ENCODE measurements at regions not wholly inside any gene's neighbourhood (a gene's known extent, or its start where the extent isn't known, plus 50 kb on each side); places are given as distances from the start of the nearest gene placed in this dataset.

DNA sequence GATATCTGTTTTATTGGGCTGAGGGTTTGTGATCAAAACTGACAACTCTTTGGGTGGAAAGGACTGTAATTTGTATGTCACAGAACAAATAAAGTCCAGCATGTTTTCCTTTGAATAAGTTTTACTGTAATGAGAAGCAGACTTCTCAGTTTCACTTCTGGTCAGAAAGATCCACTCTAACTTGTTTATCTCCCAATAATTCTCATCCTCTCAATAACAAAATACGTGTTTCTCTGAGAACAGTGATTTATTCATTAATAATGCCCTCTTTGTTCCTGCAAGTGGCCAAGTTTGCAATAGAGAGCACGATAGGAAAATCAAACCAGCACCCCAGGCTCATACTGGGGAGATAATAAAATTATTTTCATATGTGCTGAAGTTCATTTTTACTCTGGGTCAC is 190.6 kb downstream of the CNTN3 start:
- no peak for DNase-seq (ENCODE audit: low read depth)
- TF ChIP-seq, protein P1, sequence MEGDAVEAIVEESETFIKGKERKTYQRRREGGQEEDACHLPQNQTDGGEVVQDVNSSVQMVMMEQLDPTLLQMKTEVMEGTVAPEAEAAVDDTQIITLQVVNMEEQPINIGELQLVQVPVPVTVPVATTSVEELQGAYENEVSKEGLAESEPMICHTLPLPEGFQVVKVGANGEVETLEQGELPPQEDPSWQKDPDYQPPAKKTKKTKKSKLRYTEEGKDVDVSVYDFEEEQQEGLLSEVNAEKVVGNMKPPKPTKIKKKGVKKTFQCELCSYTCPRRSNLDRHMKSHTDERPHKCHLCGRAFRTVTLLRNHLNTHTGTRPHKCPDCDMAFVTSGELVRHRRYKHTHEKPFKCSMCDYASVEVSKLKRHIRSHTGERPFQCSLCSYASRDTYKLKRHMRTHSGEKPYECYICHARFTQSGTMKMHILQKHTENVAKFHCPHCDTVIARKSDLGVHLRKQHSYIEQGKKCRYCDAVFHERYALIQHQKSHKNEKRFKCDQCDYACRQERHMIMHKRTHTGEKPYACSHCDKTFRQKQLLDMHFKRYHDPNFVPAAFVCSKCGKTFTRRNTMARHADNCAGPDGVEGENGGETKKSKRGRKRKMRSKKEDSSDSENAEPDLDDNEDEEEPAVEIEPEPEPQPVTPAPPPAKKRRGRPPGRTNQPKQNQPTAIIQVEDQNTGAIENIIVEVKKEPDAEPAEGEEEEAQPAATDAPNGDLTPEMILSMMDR (IDR thresholded peaks at IDR 0.05; ENCODE audit: low read depth, low read length, missing control alignments) = no peak
- in situ Hi-C loops (cut with HindIII; ENCODE audit: low sequenced_read_pairs) = no loop called here

DNA sequence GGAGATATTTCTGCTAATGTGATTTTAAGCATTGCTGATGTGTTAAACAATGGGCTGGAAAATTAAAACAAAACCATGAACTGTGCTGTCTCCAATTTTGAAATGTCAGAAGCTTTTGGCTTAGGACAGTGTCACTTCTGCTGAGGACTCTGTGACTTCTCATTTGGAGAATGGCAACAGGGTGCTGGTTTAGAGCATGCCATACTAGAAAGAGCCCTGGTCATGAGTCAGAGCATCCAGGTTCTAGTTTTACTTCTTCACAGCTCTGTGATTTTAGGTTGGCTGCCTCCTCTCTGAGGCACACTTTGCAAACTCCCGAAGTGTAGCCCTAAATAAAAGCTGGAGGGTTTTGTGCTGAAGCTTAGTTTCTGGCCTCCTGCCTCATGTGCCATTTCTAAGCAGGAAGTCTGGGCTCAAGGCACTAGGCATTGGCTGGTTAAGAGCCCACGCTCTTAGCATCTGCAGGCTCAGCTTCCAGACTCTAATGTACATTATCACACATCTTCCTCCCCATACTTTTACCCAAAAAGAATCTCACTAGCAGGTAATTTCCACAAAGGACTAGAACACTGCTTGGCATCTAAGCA is 193.8 kb downstream of the CNTN3 start:
- TF ChIP-seq, protein P1 (IDR thresholded peaks at IDR 0.05; ENCODE audit: low read depth, low read length, missing control alignments) = no peak
- in situ Hi-C loops (cut with HindIII; ENCODE audit: low sequenced_read_pairs) = no loop called here

More for the DNA sequence above, 190.6 kb downstream of the CNTN3 start:
- no peak overlapping the region for H3K4me3 ChIP-seq (ENCODE audit: low read depth, low read length)

DNA sequence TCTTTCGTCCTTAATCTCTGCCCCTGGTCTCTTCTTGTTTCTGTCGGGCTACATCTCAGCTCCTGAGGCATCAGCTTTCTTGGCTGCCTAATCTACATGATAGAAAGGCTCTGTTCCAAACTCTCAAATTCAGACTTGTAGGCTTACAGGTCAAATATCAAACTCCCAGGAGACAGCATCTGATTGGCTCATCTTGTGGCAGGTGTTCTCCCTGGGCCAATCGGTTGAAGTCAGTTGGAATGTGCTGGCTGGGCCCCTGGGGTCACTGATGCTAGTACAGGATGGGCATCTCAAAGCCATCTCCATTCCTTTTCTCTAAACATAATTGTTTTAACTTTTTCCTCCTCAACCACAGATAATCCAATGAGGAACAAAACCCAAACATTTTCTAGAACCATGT is 198.7 kb downstream of the CNTN3 start:
- in situ Hi-C loops (cut with HindIII; ENCODE audit: low sequenced_read_pairs) = no loop called here
- DNase-seq (ENCODE audit: low read depth) = no peak
- H3K4me3 ChIP-seq (ENCODE audit: low read depth, low read length) = no peak overlapping the region
- TF ChIP-seq, protein P1 (IDR thresholded peaks at IDR 0.05; ENCODE audit: low read depth, low read length, missing control alignments) = no peak

More for the DNA sequence above, 193.8 kb downstream of the CNTN3 start:
- no peak for DNase-seq (ENCODE audit: low read depth)
- H3K4me3 ChIP-seq (ENCODE audit: low read depth, low read length) = no peak overlapping the region

DNA sequence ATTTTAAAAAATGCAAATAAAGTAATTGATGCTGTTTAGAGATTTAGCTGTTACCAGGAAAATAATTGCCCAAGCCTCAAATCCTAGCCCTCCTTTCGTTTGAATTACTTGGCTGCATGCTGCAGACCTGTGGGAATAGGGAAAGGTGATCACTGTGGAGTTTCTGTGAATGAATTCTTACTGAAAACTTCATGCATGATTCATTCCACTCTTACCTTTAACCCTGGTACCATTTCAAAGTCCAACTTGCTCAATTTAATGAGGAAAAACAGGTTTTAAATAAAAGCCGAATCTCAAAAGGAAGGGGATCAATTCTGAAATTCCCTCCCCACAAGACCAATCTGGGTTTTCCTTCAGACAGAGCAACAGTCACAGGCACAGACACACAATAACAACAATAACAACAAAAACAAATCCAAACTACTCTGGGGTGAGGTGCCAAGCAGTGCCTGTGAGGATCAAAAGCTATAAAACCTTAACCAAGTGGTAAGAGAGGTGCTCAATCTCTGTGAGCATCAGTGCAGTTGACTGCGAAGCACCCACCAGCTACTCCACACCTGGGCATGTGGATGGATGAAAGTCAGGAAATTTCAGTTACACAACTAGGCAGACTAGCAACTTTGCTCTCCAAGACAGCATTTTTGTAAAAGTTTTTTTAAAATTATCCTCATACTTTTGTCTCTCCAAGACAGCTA is 200.8 kb downstream of the CNTN3 start:
- TF ChIP-seq, protein P1 (IDR thresholded peaks at IDR 0.05; ENCODE audit: low read depth, low read length, missing control alignments) = no peak
- H3K4me3 ChIP-seq (ENCODE audit: low read depth, low read length) = no peak overlapping the region
- DNase-seq (ENCODE audit: low read depth) = no peak
- in situ Hi-C loops (cut with HindIII; ENCODE audit: low sequenced_read_pairs) = no loop called here

DNA sequence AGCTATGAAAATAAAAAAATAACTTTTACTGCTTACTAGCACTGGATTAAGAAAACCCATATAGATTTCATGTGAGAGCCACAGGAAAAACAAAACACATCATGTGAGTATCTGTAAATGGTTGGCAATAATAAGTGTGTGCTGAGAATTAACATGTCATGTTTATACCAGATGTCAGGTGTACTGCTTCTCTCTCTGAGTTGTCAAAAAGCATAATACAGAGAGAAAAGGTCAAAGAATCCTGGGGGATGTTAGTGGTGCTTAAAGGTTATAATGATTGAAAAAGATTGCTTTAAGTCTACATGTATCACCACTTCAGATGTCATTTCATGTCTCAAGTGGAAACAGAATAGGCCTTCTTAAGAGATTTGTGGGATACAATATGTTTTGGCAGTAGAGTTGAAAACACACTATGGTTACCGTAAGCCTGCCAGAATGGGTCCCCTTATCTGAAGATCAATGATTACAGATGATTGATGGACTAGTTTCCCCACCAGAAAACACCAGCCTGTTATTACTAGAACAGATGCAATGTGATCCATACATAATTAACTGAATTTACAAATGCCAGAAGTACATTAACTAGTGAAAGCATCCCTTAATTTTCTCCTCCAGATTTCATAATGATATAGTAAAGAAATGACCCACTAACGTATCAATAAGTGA is 204.1 kb downstream of the CNTN3 start:
- no peak overlapping the region for H3K4me3 ChIP-seq (ENCODE audit: low read depth, low read length)
- TF ChIP-seq, protein P1 (IDR thresholded peaks at IDR 0.05; ENCODE audit: low read depth, low read length, missing control alignments) = no peak
- DNase-seq (ENCODE audit: low read depth) = no peak
- in situ Hi-C loops (cut with HindIII; ENCODE audit: low sequenced_read_pairs) = no loop called here

DNA sequence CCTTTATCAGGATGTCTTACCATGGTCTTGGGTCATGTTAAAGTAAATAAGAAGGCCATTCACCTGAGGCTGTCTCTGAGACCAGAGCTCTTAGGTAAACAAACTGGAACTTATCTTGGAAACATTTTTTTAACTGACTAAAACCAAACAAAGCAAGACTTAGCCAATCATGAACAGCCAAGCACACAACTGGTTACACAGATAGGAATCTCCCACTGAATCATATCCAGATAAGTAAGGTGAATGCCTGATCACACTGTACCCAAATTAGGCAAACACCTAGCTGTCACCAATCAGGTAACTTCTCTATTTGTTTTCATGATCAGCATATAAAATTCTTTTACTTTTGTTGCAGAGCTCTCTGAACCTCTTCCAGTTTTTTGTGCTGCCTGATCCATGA is 205.4 kb downstream of the CNTN3 start:
- H3K4me3 ChIP-seq (ENCODE audit: low read depth, low read length) = no peak overlapping the region
- TF ChIP-seq, protein P1 (IDR thresholded peaks at IDR 0.05; ENCODE audit: low read depth, low read length, missing control alignments) = no peak

More for the DNA sequence above, 205.4 kb downstream of the CNTN3 start:
- no peak for DNase-seq (ENCODE audit: low read depth)
- in situ Hi-C loops (cut with HindIII; ENCODE audit: low sequenced_read_pairs) = no loop called here

Measured in astrocyte of the cerebellum (primary cell).